ENCODE measurements at regions not wholly inside any gene's neighbourhood (a gene's known extent, or its start where the extent isn't known, plus 50 kb on each side); places are given as distances from the start of the nearest gene placed in this dataset.

GRCh38 chr19:30784850-30785457 lies 412.8 kb downstream of the ZNF536 start:
- H3K4me1 ChIP-seq (replicated peaks) = no peaks in the 10 kb centered on the region
- TF ChIP-seq POLR2A (IDR thresholded peaks at IDR 0.05) (no peak), CTCF (IDR thresholded peaks at IDR 0.05) (peak; percentile 44 to 77 (median 54))
- H3K9me3 ChIP-seq = no peaks in the 10 kb centered on the region
- 74% methylated on average over 12 of the region's 12 CpGs for WGBS
- no peak overlapping the region for H3K27ac ChIP-seq
- H3K36me3 ChIP-seq = no peaks in the 10 kb centered on the region
- no peak overlapping the region for H3K4me3 ChIP-seq
- DNase-seq (ENCODE audit: low spot score) = peak; percentile 32
- no peaks in the 10 kb centered on the region for H3K27me3 ChIP-seq (replicated peaks; ENCODE audit: insufficient read depth)
- intact Hi-C loops (cut with DNase I) = no loop called here

- intact Hi-C loops (cut with DNase I) = no loop called here
- H3K27me3 ChIP-seq (replicated peaks; ENCODE audit: insufficient read depth) = no peaks in the 10 kb centered on the region
- no peaks in the 10 kb centered on the region for H3K4me1 ChIP-seq (replicated peaks)
- H3K36me3 ChIP-seq = no peaks in the 10 kb centered on the region
- TF ChIP-seq POLR2A (IDR thresholded peaks at IDR 0.05) (no peak), CTCF (IDR thresholded peaks at IDR 0.05) (no peak), POLR2AphosphoS5 (IDR thresholded peaks at IDR 0.05) (no peak)
- 93% methylated on average over 9 of the region's 9 CpGs for WGBS
- DNase-seq (ENCODE audit: low spot score) = no peak
- no peak overlapping the region for H3K4me3 ChIP-seq
- H3K27ac ChIP-seq = no peak overlapping the region
- no peaks in the 10 kb centered on the region for H3K9me3 ChIP-seq
Measured at GRCh38 chr19:30783936-30784335, 411.8 kb downstream of the ZNF536 start.

- no peak for TF ChIP-seq POLR2AphosphoS5 (IDR thresholded peaks at IDR 0.05)
- no peak for TF ChIP-seq CTCF (IDR thresholded peaks at IDR 0.05)
- TF ChIP-seq POLR2A (IDR thresholded peaks at IDR 0.05) = no peak
- no peaks in the 10 kb centered on the region for H3K27me3 ChIP-seq (replicated peaks; ENCODE audit: insufficient read depth)
- no peak overlapping the region for H3K27ac ChIP-seq
- H3K9me3 ChIP-seq = no peaks in the 10 kb centered on the region
- intact Hi-C loops (cut with DNase I) = no loop called here
- no peak for DNase-seq (ENCODE audit: low spot score)
- H3K4me3 ChIP-seq = no peak overlapping the region
- 91% methylated on average over 3 of the region's 3 CpGs for WGBS
- H3K36me3 ChIP-seq = no peaks in the 10 kb centered on the region
- H3K4me1 ChIP-seq (replicated peaks) = no peaks in the 10 kb centered on the region
Measured at GRCh38 chr19:30783212-30783611, 411.0 kb downstream of the ZNF536 start.

- Histone ChIP-seq H3K9me3 (no peaks in the 10 kb centered on the region), H3K27ac (no peak overlapping the region), H3K27me3 (replicated peaks; ENCODE audit: insufficient read depth) (no peaks in the 10 kb centered on the region), H3K4me3 (no peak overlapping the region), H3K4me1 (replicated peaks) (no peaks in the 10 kb centered on the region), H3K36me3 (no peaks in the 10 kb centered on the region)
- DNase-seq (ENCODE audit: low spot score) = no peak
- intact Hi-C loops (cut with DNase I) = no loop called here
- WGBS = 74% methylated on average over 10 of the region's 10 CpGs
- TF ChIP-seq POLR2A (IDR thresholded peaks at IDR 0.05) (no peak), CTCF (IDR thresholded peaks at IDR 0.05) (no peak), POLR2AphosphoS5 (IDR thresholded peaks at IDR 0.05) (no peak)
Measured at GRCh38 chr19:30781519-30781918, 409.3 kb downstream of the ZNF536 start.

- 94% methylated on average over 2 of the region's 2 CpGs for WGBS
- no peak for TF ChIP-seq POLR2A (IDR thresholded peaks at IDR 0.05)
- no peak for TF ChIP-seq POLR2AphosphoS5 (IDR thresholded peaks at IDR 0.05)
- no peak for TF ChIP-seq CTCF (IDR thresholded peaks at IDR 0.05)
- intact Hi-C loops (cut with DNase I) = no loop called here
Measured at GRCh38 chr19:30781047-30781446, 408.9 kb downstream of the ZNF536 start.

More at GRCh38 chr19:30781047-30781446, 408.9 kb downstream of the ZNF536 start:
- DNase-seq (ENCODE audit: low spot score) = no peak
- Histone ChIP-seq H3K36me3 (no peaks in the 10 kb centered on the region), H3K4me1 (replicated peaks) (no peaks in the 10 kb centered on the region), H3K4me3 (no peak overlapping the region), H3K9me3 (no peaks in the 10 kb centered on the region), H3K27me3 (replicated peaks; ENCODE audit: insufficient read depth) (no peaks in the 10 kb centered on the region), H3K27ac (no peak overlapping the region)

Measured in prostate gland (tissue), 2 donors.